ENCODE measurements at regions not wholly inside any gene's neighbourhood (a gene's known extent, or its start where the extent isn't known, plus 50 kb on each side); places are given as distances from the start of the nearest gene placed in this dataset.

- Histone ChIP-seq H3K4me3 (ENCODE audit: low read length) (no peak overlapping the region), H3K36me3 (replicated peaks; ENCODE audit: low read depth, low read length) (no peaks in the 10 kb centered on the region), H3K4me2 (ENCODE audit: low read length) (peak overlapping the region; percentile 32; the same call in 1 of the 2 replicates), H2AFZ (ENCODE audit: low read depth, low read length) (no peak overlapping the region), H3K4me1 (ENCODE audit: low read length) (peaks cover 15% of the 10 kb centered on the region), H3K79me2 (ENCODE audit: low read length) (no peaks in the 10 kb centered on the region), H3K27me3 (ENCODE audit: low read depth, low read length) (no peaks in the 10 kb centered on the region), H3K9ac (ENCODE audit: low read length) (no peak overlapping the region), H4K20me1 (ENCODE audit: insufficient read depth, low read length) (no peaks in the 10 kb centered on the region), H3K27ac (ENCODE audit: low read length) (no peak overlapping the region), H3K9me3 (ENCODE audit: insufficient read depth, low read length) (no peaks in the 10 kb centered on the region)
- TF ChIP-seq, protein P1, sequence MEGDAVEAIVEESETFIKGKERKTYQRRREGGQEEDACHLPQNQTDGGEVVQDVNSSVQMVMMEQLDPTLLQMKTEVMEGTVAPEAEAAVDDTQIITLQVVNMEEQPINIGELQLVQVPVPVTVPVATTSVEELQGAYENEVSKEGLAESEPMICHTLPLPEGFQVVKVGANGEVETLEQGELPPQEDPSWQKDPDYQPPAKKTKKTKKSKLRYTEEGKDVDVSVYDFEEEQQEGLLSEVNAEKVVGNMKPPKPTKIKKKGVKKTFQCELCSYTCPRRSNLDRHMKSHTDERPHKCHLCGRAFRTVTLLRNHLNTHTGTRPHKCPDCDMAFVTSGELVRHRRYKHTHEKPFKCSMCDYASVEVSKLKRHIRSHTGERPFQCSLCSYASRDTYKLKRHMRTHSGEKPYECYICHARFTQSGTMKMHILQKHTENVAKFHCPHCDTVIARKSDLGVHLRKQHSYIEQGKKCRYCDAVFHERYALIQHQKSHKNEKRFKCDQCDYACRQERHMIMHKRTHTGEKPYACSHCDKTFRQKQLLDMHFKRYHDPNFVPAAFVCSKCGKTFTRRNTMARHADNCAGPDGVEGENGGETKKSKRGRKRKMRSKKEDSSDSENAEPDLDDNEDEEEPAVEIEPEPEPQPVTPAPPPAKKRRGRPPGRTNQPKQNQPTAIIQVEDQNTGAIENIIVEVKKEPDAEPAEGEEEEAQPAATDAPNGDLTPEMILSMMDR (IDR thresholded peaks at IDR 0.05; ENCODE audit: low read depth, low read length), result no peak
- TF ChIP-seq EZH2phosphoT487 (IDR thresholded peaks at IDR 0.05; ENCODE audit: low read depth), result no peak
Observed at GRCh38 chr5:76030343-76030742, 52.8 kb upstream of the SV2C start.

GRCh38 chr5:76029739-76030138, 53.4 kb upstream of the SV2C start:
- Histone ChIP-seq H3K79me2 (ENCODE audit: low read length) (no peaks in the 10 kb centered on the region), H3K4me3 (ENCODE audit: low read length) (peak overlapping the region; percentile 34), H3K4me2 (ENCODE audit: low read length) (peak overlapping the region; percentile 42), H3K27me3 (ENCODE audit: low read depth, low read length) (no peaks in the 10 kb centered on the region), H3K4me1 (ENCODE audit: low read length) (peaks cover 15% of the 10 kb centered on the region), H3K9ac (ENCODE audit: low read length) (no peak overlapping the region), H2AFZ (ENCODE audit: low read depth, low read length) (no peak overlapping the region), H4K20me1 (ENCODE audit: insufficient read depth, low read length) (no peaks in the 10 kb centered on the region), H3K27ac (ENCODE audit: low read length) (no peak overlapping the region), H3K9me3 (ENCODE audit: insufficient read depth, low read length) (no peaks in the 10 kb centered on the region), H3K36me3 (replicated peaks; ENCODE audit: low read depth, low read length) (no peaks in the 10 kb centered on the region)
- TF ChIP-seq, protein P1 (IDR thresholded peaks at IDR 0.05; ENCODE audit: low read depth, low read length), result no peak

DNA sequence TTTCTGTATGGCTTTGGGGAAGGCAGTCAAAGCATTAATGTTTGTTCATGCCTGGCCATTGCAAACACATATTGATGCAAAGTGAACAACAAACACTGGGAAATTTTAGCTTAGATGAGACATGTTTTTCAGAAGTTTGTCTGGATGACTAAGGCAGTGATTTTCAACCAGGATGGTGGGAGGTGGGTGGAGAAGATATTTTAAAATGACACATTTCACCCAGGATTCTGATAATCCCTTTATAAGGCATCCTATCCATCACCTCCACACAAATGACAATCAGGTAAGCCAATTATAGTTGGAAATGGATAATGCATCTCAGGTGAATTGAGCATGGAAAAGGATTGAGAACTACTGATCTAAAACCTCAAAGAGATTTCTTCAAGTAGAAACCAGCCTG, 57.4 kb upstream of the SV2C start:
- Histone ChIP-seq H2AFZ (ENCODE audit: low read depth, low read length) (no peak overlapping the region), H3K36me3 (replicated peaks; ENCODE audit: low read depth, low read length) (no peaks in the 10 kb centered on the region), H3K9me3 (ENCODE audit: insufficient read depth, low read length) (no peaks in the 10 kb centered on the region), H3K4me2 (ENCODE audit: low read length) (no peak overlapping the region), H3K27ac (ENCODE audit: low read length) (no peak overlapping the region), H3K79me2 (ENCODE audit: low read length) (no peaks in the 10 kb centered on the region), H3K4me3 (ENCODE audit: low read length) (no peak overlapping the region), H3K4me1 (ENCODE audit: low read length) (peaks cover 15% of the 10 kb centered on the region), H3K27me3 (ENCODE audit: low read depth, low read length) (no peaks in the 10 kb centered on the region), H3K9ac (ENCODE audit: low read length) (no peak overlapping the region), H4K20me1 (ENCODE audit: insufficient read depth, low read length) (no peaks in the 10 kb centered on the region)
- no peak for TF ChIP-seq EZH2phosphoT487 (IDR thresholded peaks at IDR 0.05; ENCODE audit: low read depth)
- TF ChIP-seq, protein P1 (IDR thresholded peaks at IDR 0.05; ENCODE audit: low read depth, low read length), result no peak

DNA sequence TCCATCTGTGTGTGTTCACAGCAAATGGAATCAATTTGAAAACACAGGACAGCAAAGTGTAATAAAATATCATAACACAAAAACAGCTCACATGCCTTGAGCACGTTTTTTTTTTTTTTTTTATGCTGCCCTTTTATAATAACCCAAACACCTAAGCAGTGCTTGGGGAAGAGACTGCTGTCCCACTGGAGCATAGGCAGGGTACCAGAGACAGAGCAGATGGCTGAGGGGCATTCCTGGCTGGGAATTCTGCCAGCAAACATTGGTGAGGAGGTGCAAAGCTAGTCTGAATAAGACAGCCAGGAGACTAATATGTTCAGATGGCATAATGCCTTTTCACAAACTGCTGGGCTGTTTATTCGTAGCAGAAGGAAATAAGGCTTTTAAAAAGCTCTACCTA, 58.1 kb upstream of the SV2C start:
- H3K27ac ChIP-seq (ENCODE audit: low read length), result no peak overlapping the region
- H3K4me3 ChIP-seq (ENCODE audit: low read length), result no peak overlapping the region

More for the DNA sequence above, 58.1 kb upstream of the SV2C start:
- no peak for TF ChIP-seq EZH2phosphoT487 (IDR thresholded peaks at IDR 0.05; ENCODE audit: low read depth)
- TF ChIP-seq, protein P1 (IDR thresholded peaks at IDR 0.05; ENCODE audit: low read depth, low read length), result no peak
- H3K4me2 ChIP-seq (ENCODE audit: low read length), result no peak overlapping the region
- H3K27me3 ChIP-seq (ENCODE audit: low read depth, low read length), result no peaks in the 10 kb centered on the region
- H3K4me1 ChIP-seq (ENCODE audit: low read length), result peaks cover 10% of the 10 kb centered on the region
- H2AFZ ChIP-seq (ENCODE audit: low read depth, low read length), result no peak overlapping the region
- no peak overlapping the region for H3K9ac ChIP-seq (ENCODE audit: low read length)
- H3K9me3 ChIP-seq (ENCODE audit: insufficient read depth, low read length), result no peaks in the 10 kb centered on the region
- no peaks in the 10 kb centered on the region for H4K20me1 ChIP-seq (ENCODE audit: insufficient read depth, low read length)
- H3K79me2 ChIP-seq (ENCODE audit: low read length), result no peaks in the 10 kb centered on the region
- no peaks in the 10 kb centered on the region for H3K36me3 ChIP-seq (replicated peaks; ENCODE audit: low read depth, low read length)

Measured in OCI-LY3 (cell line).